GM13976 (cell line): ENCODE measurements at regions not wholly inside any gene's neighbourhood (a gene's known extent, or its start where the extent isn't known, plus 50 kb on each side); places are given as distances from the start of the nearest gene placed in this dataset.
"Not testable (repeated sequence)": the region's sequence is repeated elsewhere in the genome, so short reads cannot be mapped to it uniquely, and the experiment has no call there.

Experiments
- DNase-seq: peaks from one replicate; pipeline ENCODE4 v3.0.0; 2012; ENCODE audit warnings: low spot score
- CTCF ChIP-seq: IDR thresholded peaks from 2 replicates; pipeline ENCODE4 v1.5.1; 2012; ENCODE audit warnings: borderline replicate concordance, mild to moderate bottlenecking; ENCODE audit not compliant: insufficient read depth; ENCODE audit errors: extremely low read depth, missing control alignments, control extremely low read depth
- in situ Hi-C: fragments of 300-500 bp; cut with MboI; formaldehyde crosslinking; loops from one replicate; pipeline ENCODE4 v1.12.0; 2022; ENCODE audit warnings: low sequenced_read_pairs, mixed read lengths, inconsistent platforms; ENCODE audit not compliant: unreplicated experiment

GRCh38 chr18:77342736-77343135 lies 93.1 kb downstream of the GALR1 start:
- TF ChIP-seq CTCF, result no peak
- in situ Hi-C loops, result no loop called here
- no peak for DNase-seq

DNA sequence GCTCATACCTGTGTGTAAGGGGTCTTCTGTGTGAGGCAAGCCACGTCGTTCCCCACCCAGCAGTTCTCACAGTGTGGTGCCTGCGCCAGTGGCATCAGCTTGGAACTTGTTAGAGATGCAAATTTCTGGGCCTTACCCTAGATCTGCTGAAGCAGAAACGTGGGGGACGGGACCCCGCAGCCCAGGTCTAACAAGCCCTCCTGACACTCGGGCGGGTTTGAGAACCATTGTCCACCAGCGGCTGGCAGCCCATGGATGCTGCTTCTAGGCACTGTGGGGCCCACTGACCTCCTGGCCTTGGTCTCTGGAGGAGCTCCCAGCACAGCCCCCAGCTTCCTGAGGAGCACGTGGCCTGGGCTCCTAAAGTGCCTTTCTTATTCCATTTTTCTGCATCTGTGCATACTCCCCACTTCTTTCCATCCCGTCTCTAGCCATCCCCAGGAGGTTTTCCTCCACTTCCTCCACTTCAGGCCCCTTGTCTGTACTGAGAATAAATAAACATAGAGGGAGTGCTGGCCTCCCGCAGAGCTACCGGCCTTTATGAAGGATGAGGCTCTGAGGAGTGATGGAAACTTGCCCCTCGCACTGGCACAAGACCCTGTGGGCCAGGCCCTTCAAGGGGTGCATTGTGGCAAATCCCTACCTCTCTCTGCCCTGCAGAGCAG lies 94.3 kb downstream of the GALR1 start:
- TF ChIP-seq CTCF, result no peak
- no peak for DNase-seq

DNA sequence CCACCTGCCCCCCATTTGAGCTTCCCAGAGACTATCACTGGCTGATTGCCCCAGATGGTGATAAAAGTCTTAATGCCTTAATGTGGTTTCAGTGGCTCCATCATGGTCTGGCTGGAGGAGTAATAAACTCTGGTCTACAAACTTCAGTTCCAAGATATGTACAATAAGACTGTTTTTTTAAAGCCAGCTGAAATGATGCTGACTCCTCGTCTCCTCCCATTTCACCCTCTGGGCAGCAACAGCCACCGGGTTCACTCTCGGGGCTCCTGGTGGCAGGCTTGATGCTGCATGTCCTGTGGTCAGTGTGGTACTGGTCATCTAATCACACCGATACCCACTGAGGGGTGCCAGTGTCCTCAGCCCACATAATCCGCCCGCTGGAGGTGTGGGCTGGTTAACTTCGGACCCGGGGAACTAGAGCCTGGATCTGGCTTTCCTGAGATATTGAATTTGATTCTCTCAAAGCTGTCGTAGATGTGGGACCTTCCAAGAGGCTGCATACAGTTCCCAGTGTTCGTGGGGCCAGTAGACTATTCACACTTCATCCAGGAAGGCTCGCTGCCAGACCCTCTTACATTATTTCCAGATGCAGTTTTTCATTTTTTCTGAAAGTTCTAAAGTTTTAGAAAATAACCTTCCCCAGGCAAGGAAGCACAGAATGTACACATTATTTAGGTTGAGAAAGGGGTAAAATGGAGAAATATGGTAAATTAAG lies 95.3 kb downstream of the GALR1 start:
- in situ Hi-C loops, result no loop called here
- DNase-seq, result no peak
- no peak for TF ChIP-seq CTCF

More for the DNA sequence above, 94.3 kb downstream of the GALR1 start:
- in situ Hi-C loops, result no loop called here

- no peak for TF ChIP-seq CTCF
- in situ Hi-C loops, result no loop called here
- no peak for DNase-seq
These were observed 96.7 kb downstream of the GALR1 start for GRCh38 chr18:77346208-77346810.

DNA sequence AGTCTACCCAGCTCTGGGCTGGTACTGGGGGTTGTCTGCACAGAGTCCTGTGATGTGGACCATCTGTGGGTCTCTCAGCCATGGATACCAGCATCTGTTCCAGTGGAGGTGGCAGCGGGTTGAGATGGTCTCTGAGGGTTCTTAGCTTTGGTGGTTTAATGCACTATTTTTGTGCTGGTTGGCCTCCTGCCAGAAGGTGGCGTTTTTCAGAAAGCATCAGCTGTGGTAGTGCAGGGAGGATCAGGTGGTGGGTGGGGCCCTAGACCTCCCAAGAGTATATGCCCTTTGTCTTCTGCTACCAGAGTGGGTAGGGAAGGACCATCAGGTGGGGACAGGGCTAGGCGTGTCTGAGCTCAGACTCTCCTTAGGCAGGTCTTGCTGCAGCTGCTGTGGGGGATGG lies 103.7 kb downstream of the GALR1 start:
- in situ Hi-C loops, DNase-seq: not testable (repeated sequence)

- no peak for TF ChIP-seq CTCF
- no peak for DNase-seq
- in situ Hi-C loops, result no loop called here
These were observed 110.1 kb downstream of the GALR1 start for GRCh38 chr18:77359561-77360314.
